GM23248 (cell line): ENCODE measurements at regions not wholly inside any gene's neighbourhood (a gene's known extent, or its start where the extent isn't known, plus 50 kb on each side); places are given as distances from the start of the nearest gene placed in this dataset.

ENCODE experiments used
- DNase-seq: peaks from one replicate; pipeline ENCODE4 v3.0.0-alpha.2; 2015
- H2AFZ ChIP-seq: fragments of 200-600 bp; sonication (generic); 2 replicates; pipeline ENCODE4 v1.6.1; 2016; ENCODE audit warnings: antibody characterized with exemption
- H3F3A ChIP-seq: fragments of 200-600 bp; sonication (generic); 2 replicates; pipeline ENCODE4 v1.6.1; 2016; ENCODE audit warnings: mild to moderate bottlenecking, antibody characterized with exemption, mixed run types; ENCODE audit not compliant: insufficient read depth
- H3K27ac ChIP-seq: fragments of 200-600 bp; sonication (generic); 2 replicates; pipeline ENCODE4 v1.5.1; 2016; ENCODE audit warnings: mild to moderate bottlenecking
- H3K27me3 ChIP-seq: fragments of 200-600 bp; sonication (generic); replicated peaks from 2 replicates; pipeline ENCODE4 v1.6.1; 2016; ENCODE audit warnings: mild to moderate bottlenecking; ENCODE audit not compliant: insufficient read depth
- H3K36me3 ChIP-seq: fragments of 200-600 bp; sonication (generic); 2 replicates; pipeline ENCODE4 v1.6.1; 2016; ENCODE audit warnings: low read depth, mild to moderate bottlenecking
- H3K4me1 ChIP-seq: fragments of 200-600 bp; sonication (generic); 2 replicates; pipeline ENCODE4 v1.6.1; 2016; ENCODE audit warnings: mild to moderate bottlenecking; ENCODE audit not compliant: insufficient read depth
- H3K4me2 ChIP-seq: fragments of 200-600 bp; sonication (generic); one replicate; pipeline ENCODE4 v1.6.1; 2016; ENCODE audit warnings: mild to moderate bottlenecking; ENCODE audit not compliant: unreplicated experiment
- H3K4me3 ChIP-seq: fragments of 200-600 bp; sonication (generic); 2 replicates; pipeline ENCODE4 v1.5.1; 2016; ENCODE audit warnings: mild to moderate bottlenecking
- H3K79me2 ChIP-seq: fragments of 200-600 bp; sonication (generic); 2 replicates; pipeline ENCODE4 v1.6.1; 2016; ENCODE audit warnings: mild to moderate bottlenecking; ENCODE audit not compliant: insufficient read depth
- H3K9ac ChIP-seq: fragments of 200-600 bp; sonication (generic); 2 replicates; pipeline ENCODE4 v1.6.1; 2016; ENCODE audit warnings: mild to moderate bottlenecking
- H3K9me2 ChIP-seq: fragments of 200-600 bp; sonication (generic); 2 replicates; pipeline ENCODE4 v1.6.1; 2016; ENCODE audit warnings: mixed run types, mild to moderate bottlenecking, moderate library complexity; ENCODE audit not compliant: insufficient read depth
- H3K9me3 ChIP-seq: fragments of 200-600 bp; sonication (generic); one replicate; pipeline ENCODE4 v1.6.1; 2017; ENCODE audit warnings: low read depth
- H4K20me1 ChIP-seq: fragments of 200-600 bp; sonication (generic); 2 replicates; pipeline ENCODE4 v1.6.0; 2016; ENCODE audit not compliant: insufficient read depth
- EZH2 ChIP-seq: fragments of 200-600 bp; sonication (generic); IDR thresholded peaks from 2 replicates; pipeline ENCODE4 v1.6.1; 2018; ENCODE audit warnings: antibody characterized with exemption, mild to moderate bottlenecking; ENCODE audit not compliant: insufficient read depth, poor library complexity, severe bottlenecking
- EZH2phosphoT487 ChIP-seq: fragments of 200-600 bp; sonication (generic); IDR thresholded peaks from 2 replicates; pipeline ENCODE4 v1.6.1; 2018; ENCODE audit warnings: antibody characterized with exemption, moderate library complexity, mild to moderate bottlenecking, low read depth; ENCODE audit not compliant: insufficient read depth
- WGBS, 2 experiments: methylation state at CpG; one replicate each; pipeline ENCODE4 v1.1.6; 2015 to 2017; ENCODE audit warnings: low lambda C conversion rate in 2 of 2, low coverage in 1 of 2; ENCODE audit errors: missing lambda C conversion rate in 2 of 2; 5-methylcytosine and 5-hydroxymethylcytosine counted together
- in situ Hi-C: fragments of 300-500 bp; cut with MboI; formaldehyde crosslinking; loops from 2 replicates; pipeline ENCODE4 v1.15.0; 2020

- H3F3A ChIP-seq, result no peaks in the 10 kb centered on the region
- H3K36me3 ChIP-seq, result no peaks in the 10 kb centered on the region
- H3K4me3 ChIP-seq, result no peak overlapping the region
- no peak for TF ChIP-seq EZH2phosphoT487
- no peaks in the 10 kb centered on the region for H3K79me2 ChIP-seq
- 12 to 19% methylated on average over 3 of the region's 3 CpGs for WGBS, 2 experiments
- H3K9ac ChIP-seq, result no peak overlapping the region
- no peak overlapping the region for H2AFZ ChIP-seq
- no peaks in the 10 kb centered on the region for H4K20me1 ChIP-seq
- no peaks in the 10 kb centered on the region for H3K4me1 ChIP-seq
- no peaks in the 10 kb centered on the region for H3K9me3 ChIP-seq
- no peak overlapping the region for H3K27ac ChIP-seq
- in situ Hi-C loops, result no loop called here
- no peaks in the 10 kb centered on the region for H3K9me2 ChIP-seq
- H3K4me2 ChIP-seq, result no peak overlapping the region
- no peak for DNase-seq
- H3K27me3 ChIP-seq, result no peaks in the 10 kb centered on the region
Observed at GRCh38 chr6:86825436-86825835, 111.9 kb upstream of the HTR1E start.

DNA sequence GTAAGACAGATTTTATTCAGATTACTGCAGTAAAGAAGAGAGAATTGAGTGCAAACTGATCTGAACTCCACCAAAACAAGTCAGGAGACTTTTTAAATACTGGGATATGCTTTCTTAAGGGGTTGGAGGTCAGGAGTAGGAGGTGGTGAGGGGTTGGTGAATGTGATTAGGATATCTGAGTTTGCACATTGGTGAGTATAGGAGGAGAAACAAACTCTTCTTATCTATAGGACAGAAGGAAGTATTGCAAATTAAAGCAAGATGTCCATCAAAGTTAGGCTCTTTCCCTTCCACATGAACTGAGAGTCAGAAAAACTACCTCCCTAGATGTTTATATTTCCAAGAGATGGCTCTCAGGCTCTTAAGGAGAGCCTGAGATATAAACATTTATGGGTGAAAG lies 114.6 kb upstream of the HTR1E start:
- TF ChIP-seq EZH2phosphoT487, result no peak
- no peak for TF ChIP-seq EZH2
- no peak overlapping the region for H2AFZ ChIP-seq
- H3K27me3 ChIP-seq, result no peaks in the 10 kb centered on the region
- no peaks in the 10 kb centered on the region for H3F3A ChIP-seq
- H3K9me3 ChIP-seq, result no peaks in the 10 kb centered on the region
- H3K79me2 ChIP-seq, result no peaks in the 10 kb centered on the region
- no peak overlapping the region for H3K9ac ChIP-seq
- H3K9me2 ChIP-seq, result no peaks in the 10 kb centered on the region
- no peak for DNase-seq
- in situ Hi-C loops, result no loop called here
- H3K4me2 ChIP-seq, result no peak overlapping the region
- no peak overlapping the region for H3K4me3 ChIP-seq
- H4K20me1 ChIP-seq, result no peaks in the 10 kb centered on the region
- H3K36me3 ChIP-seq, result no peaks in the 10 kb centered on the region
- H3K4me1 ChIP-seq, result no peaks in the 10 kb centered on the region
- no peak overlapping the region for H3K27ac ChIP-seq

DNA sequence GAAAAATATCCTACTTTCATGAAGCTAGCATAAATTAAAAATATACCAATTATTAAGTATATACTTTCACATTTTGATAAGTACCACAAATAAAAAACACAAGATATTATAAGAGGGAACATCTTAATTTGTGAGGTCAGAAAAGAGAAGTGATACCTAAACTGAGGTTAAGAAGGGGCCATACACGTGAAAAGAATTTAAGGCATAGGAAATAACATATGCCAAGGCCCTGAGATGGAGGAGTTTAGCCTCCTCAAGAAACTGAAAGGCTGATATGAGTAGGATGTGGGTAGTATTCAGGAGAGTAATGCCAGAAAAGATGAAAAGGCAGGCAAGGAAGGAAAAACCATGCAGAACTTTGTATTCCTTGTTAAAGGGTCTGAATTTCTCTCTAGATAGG lies 116.6 kb upstream of the HTR1E start:
- in situ Hi-C loops, result no loop called here
- H3K4me3 ChIP-seq, result no peak overlapping the region
- H3K9me3 ChIP-seq, result no peaks in the 10 kb centered on the region
- no peak overlapping the region for H3K4me2 ChIP-seq
- H3K9me2 ChIP-seq, result no peaks in the 10 kb centered on the region
- H3K79me2 ChIP-seq, result no peaks in the 10 kb centered on the region
- DNase-seq, result no peak
- no peak overlapping the region for H3K27ac ChIP-seq
- H2AFZ ChIP-seq, result no peak overlapping the region
- H3F3A ChIP-seq, result no peaks in the 10 kb centered on the region
- H3K36me3 ChIP-seq, result no peaks in the 10 kb centered on the region
- no peaks in the 10 kb centered on the region for H3K27me3 ChIP-seq
- TF ChIP-seq EZH2, result no peak
- TF ChIP-seq EZH2phosphoT487, result no peak
- no peaks in the 10 kb centered on the region for H3K4me1 ChIP-seq
- WGBS, 2 experiments, result 0 to 2% methylated on average over 1 of the region's 1 CpG
- H4K20me1 ChIP-seq, result no peaks in the 10 kb centered on the region
- H3K9ac ChIP-seq, result no peak overlapping the region

GRCh38 chr6:86793649-86794048 lies 143.7 kb upstream of the HTR1E start:
- Histone ChIP-seq H3K36me3 (no peaks in the 10 kb centered on the region), H3K27me3 (no peaks in the 10 kb centered on the region), H3K9ac (no peak overlapping the region), H3K4me1 (no peaks in the 10 kb centered on the region), H3F3A (no peaks in the 10 kb centered on the region), H3K9me3 (no peaks in the 10 kb centered on the region), H3K9me2 (no peaks in the 10 kb centered on the region), H3K27ac (no peak overlapping the region), H3K4me2 (no peak overlapping the region), H3K79me2 (no peaks in the 10 kb centered on the region), H4K20me1 (no peaks in the 10 kb centered on the region), H3K4me3 (no peak overlapping the region), H2AFZ (no peak overlapping the region)
- in situ Hi-C loops, result no loop called here
- DNase-seq, result no peak
- 5 to 23% methylated on average over 1 of the region's 1 CpG for WGBS, 2 experiments
- TF ChIP-seq EZH2phosphoT487 (no peak), EZH2 (no peak)

GRCh38 chr6:86791476-86791875 lies 145.9 kb upstream of the HTR1E start:
- Histone ChIP-seq H3K4me2 (no peak overlapping the region), H3K9ac (no peak overlapping the region), H3K27ac (no peak overlapping the region), H3K9me3 (no peaks in the 10 kb centered on the region), H3K79me2 (no peaks in the 10 kb centered on the region), H3K4me3 (no peak overlapping the region), H3F3A (no peaks in the 10 kb centered on the region), H3K36me3 (no peaks in the 10 kb centered on the region), H3K9me2 (no peaks in the 10 kb centered on the region), H3K27me3 (no peaks in the 10 kb centered on the region), H2AFZ (no peak overlapping the region), H4K20me1 (no peaks in the 10 kb centered on the region), H3K4me1 (no peaks in the 10 kb centered on the region)
- TF ChIP-seq EZH2phosphoT487 (no peak), EZH2 (no peak)
- in situ Hi-C loops, result no loop called here
- 45 to 53% methylated on average over 1 of the region's 1 CpG for WGBS, 2 experiments
- DNase-seq, result no peak
